GM12865 (cell line): ENCODE measurements at regions not wholly inside any gene's neighbourhood (a gene's known extent, or its start where the extent isn't known, plus 50 kb on each side); places are given as distances from the start of the nearest gene placed in this dataset.
"Not testable (repeated sequence)": the region's sequence is repeated elsewhere in the genome, so short reads cannot be mapped to it uniquely, and the experiment has no call there.

Source experiments
- DNase-seq: peaks from one replicate; pipeline ENCODE4 v3.0.0; 2010; ENCODE audit warnings: low read depth
- H3K4me3 ChIP-seq: 2 replicates; pipeline ENCODE4 v1.5.1; 2011; ENCODE audit warnings: mild to moderate bottlenecking, low read depth, low read length, control low read depth
- TF ChIP-seq, protein P1 (sequence below): IDR thresholded peaks from 2 replicates; pipeline ENCODE4 v1.5.1; 2011; ENCODE audit warnings: low read length, control low read depth, low read depth, inconsistent platforms; ENCODE audit not compliant: insufficient read depth; ENCODE audit errors: missing control alignments

DNA sequence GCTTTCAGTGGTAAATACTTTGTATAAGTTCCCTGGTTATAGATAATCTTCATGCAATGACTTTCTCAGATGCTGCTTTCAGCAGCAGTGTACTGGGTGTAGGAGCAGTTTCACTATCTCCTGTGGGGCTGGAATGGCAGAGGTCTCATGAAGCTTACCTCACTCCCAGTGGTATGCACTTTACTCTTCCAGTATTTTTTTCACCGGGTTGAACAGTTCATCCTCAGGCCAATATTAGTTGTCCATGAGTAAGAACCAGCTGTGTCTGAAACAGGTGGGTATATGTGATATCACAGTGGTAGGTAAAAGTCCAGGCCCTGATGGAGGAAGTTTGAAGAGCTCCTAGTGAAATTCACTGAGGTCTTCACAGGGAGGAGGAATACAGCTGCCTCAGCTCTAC is 351.5 kb upstream of the EMCN start:
- DNase-seq, result no peak
- no peak overlapping the region for H3K4me3 ChIP-seq
- TF ChIP-seq, protein P1, sequence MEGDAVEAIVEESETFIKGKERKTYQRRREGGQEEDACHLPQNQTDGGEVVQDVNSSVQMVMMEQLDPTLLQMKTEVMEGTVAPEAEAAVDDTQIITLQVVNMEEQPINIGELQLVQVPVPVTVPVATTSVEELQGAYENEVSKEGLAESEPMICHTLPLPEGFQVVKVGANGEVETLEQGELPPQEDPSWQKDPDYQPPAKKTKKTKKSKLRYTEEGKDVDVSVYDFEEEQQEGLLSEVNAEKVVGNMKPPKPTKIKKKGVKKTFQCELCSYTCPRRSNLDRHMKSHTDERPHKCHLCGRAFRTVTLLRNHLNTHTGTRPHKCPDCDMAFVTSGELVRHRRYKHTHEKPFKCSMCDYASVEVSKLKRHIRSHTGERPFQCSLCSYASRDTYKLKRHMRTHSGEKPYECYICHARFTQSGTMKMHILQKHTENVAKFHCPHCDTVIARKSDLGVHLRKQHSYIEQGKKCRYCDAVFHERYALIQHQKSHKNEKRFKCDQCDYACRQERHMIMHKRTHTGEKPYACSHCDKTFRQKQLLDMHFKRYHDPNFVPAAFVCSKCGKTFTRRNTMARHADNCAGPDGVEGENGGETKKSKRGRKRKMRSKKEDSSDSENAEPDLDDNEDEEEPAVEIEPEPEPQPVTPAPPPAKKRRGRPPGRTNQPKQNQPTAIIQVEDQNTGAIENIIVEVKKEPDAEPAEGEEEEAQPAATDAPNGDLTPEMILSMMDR, result no peak

DNA sequence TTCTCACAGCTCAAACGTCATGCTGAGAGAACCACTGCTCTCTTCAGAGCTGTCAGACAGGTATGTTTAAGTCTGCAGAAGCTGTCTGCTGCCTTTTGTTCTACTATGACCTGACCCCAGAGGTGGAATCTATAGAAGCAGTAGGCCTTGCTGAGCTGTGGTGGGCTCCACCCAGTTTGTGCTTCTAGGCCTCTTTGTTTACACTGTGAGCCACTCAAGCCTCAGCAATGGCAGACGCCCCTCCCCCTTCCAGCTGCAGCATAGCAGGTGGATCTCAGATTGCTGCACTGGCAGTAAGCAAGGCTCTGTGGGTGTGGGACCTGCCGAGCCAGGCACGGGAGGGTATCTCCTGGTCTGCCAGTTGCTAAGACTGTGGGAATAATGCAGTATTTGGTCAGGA is 350.5 kb upstream of the EMCN start:
- not testable (repeated sequence) for DNase-seq, H3K4me3 ChIP-seq

DNA sequence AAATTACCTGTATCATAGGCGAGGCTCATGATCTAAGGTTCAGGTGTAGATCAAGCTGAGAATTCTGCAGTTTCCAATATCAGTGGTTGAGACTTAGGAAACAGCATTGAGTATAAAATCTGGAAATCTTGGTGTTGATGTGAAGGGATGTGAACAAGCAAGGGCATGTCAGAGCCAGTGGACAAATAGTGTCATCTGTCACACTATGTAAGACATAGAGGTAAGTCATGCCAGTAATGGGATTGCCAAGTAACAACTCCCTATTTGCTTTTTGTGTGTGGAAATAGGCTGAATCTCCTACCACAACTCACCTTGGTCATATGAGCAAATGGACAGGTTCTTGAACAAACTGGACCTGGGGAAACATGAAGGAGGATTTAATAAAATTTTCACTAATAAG is 334.5 kb upstream of the EMCN start:
- TF ChIP-seq, protein P1, result no peak
- no peak for DNase-seq

DNA sequence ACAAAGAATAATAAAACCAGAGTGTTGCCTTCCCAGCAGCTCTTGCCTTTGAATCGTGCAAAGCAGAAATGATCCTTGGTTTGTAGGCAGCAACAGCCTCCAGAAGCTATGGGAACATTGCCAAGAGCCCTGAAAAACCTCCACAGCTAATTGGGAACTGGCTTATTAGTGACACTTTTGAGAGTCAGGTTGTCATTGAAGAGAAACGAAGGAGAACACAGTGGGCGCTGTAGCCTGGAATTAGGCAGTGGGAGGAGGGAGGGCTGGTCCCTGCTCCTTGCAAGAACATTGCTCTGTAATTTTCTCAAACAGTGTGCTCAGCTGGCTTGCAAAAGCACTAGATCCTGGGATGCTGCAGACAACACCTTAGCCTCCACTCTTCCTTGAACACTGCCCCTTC is 331.5 kb upstream of the EMCN start:
- DNase-seq, result no peak
- TF ChIP-seq, protein P1, result no peak

More for the DNA sequence above, 334.5 kb upstream of the EMCN start:
- H3K4me3 ChIP-seq, result no peak overlapping the region

DNA sequence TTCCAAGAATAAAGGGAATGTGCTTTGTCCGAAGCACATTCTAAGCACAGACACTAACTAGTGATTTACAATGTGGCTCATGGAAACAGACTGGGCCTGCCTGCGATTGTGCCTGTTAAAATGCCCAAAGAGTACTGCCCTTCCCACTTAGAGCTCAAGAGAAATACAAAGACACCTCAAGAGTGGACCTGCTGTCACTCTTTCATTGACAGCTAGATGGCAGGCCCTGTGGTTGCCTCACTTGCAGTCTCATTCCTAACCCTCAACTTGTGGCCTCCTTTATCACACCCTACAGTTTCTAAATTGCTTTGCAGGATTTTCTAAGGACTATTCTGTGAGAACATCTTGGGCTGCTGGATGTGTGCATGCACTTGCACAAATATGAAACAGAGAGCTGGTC is 331.0 kb upstream of the EMCN start:
- DNase-seq, result peak; percentile 65
- H3K4me3 ChIP-seq, result no peak overlapping the region
- TF ChIP-seq, protein P1, result peak; percentile 41

More for the DNA sequence above, 331.5 kb upstream of the EMCN start:
- H3K4me3 ChIP-seq, result no peak overlapping the region

- peak; percentile 26 for DNase-seq
- TF ChIP-seq, protein P1, result no peak
- H3K4me3 ChIP-seq, result no peak overlapping the region
Observed at GRCh38 chr4:100843910-100844309, 326.1 kb upstream of the EMCN start.

- TF ChIP-seq, protein P1, result no peak
- no peak overlapping the region for H3K4me3 ChIP-seq
- DNase-seq, result no peak
Observed at GRCh38 chr4:100842856-100843255, 325.0 kb upstream of the EMCN start.
